DMS53 treated with DMSO at 0.1 percent for 48 hours (cell line): ENCODE measurements at regions not wholly inside any gene's neighbourhood (a gene's known extent, or its start where the extent isn't known, plus 50 kb on each side); places are given as distances from the start of the nearest gene placed in this dataset.
A peak's percentile ranks its signal among the peaks of the same experiment; 100 is the strongest.

Experiments
- DNase-seq: peaks from one replicate; lab custom pipeline; 2025; ENCODE audit not compliant: unreplicated experiment; lab: John Stamatoyannopoulos, UW

- no peak for DNase-seq
These were observed 503.1 kb downstream of the FOXO1 start for GRCh38 chr13:40163066-40164000.

- DNase-seq = no peak
These were observed 502.3 kb downstream of the FOXO1 start for GRCh38 chr13:40164133-40164532.

- no peak for DNase-seq
These were observed 501.0 kb downstream of the FOXO1 start for GRCh38 chr13:40165316-40165932.

GRCh38 chr13:40167327-40167726, 499.1 kb downstream of the FOXO1 start:
- no peak for DNase-seq

GRCh38 chr13:40168425-40169166, 497.8 kb downstream of the FOXO1 start:
- DNase-seq = no peak

GRCh38 chr13:40169476-40169875, 497.0 kb downstream of the FOXO1 start:
- DNase-seq = no peak

GRCh38 chr13:40170091-40170490, 496.4 kb downstream of the FOXO1 start:
- DNase-seq = no peak

GRCh38 chr13:40170982-40171381, 495.5 kb downstream of the FOXO1 start:
- no peak for DNase-seq

- no peak for DNase-seq
These were observed 494.9 kb downstream of the FOXO1 start for GRCh38 chr13:40171566-40171965.

- DNase-seq = no peak
These were observed 494.3 kb downstream of the FOXO1 start for GRCh38 chr13:40172149-40172591.

GRCh38 chr13:40172878-40173277, 493.6 kb downstream of the FOXO1 start:
- DNase-seq = no peak

- no peak for DNase-seq
These were observed 490.8 kb downstream of the FOXO1 start for GRCh38 chr13:40175639-40176038.

GRCh38 chr13:40176242-40176641, 490.2 kb downstream of the FOXO1 start:
- no peak for DNase-seq

- no peak for DNase-seq
These were observed 488.3 kb downstream of the FOXO1 start for GRCh38 chr13:40178130-40178529.

- DNase-seq = no peak
These were observed 486.8 kb downstream of the FOXO1 start for GRCh38 chr13:40179445-40180281.

GRCh38 chr13:40180776-40181175, 485.7 kb downstream of the FOXO1 start:
- DNase-seq = no peak

GRCh38 chr13:40181203-40181845, 485.1 kb downstream of the FOXO1 start:
- peak; percentile 75 for DNase-seq

- no peak for DNase-seq
These were observed 483.9 kb downstream of the FOXO1 start for GRCh38 chr13:40182591-40182990.

- no peak for DNase-seq
These were observed 481.0 kb downstream of the FOXO1 start for GRCh38 chr13:40185414-40185813.

- DNase-seq = no peak
These were observed 480.4 kb downstream of the FOXO1 start for GRCh38 chr13:40186041-40186440.
